ENCODE measurements at regions not wholly inside any gene's neighbourhood (a gene's known extent, or its start where the extent isn't known, plus 50 kb on each side); places are given as distances from the start of the nearest gene placed in this dataset.
A peak's percentile ranks its signal among the peaks of the same experiment; 100 is the strongest.

- 42 to 52% methylated on average over 6 of the region's 6 CpGs for WGBS, 2 donors
- DNase-seq, result no peak
- intact Hi-C loops (cut with DNase I), result no loop called here
- H3K36me3 ChIP-seq, result no peaks in the 10 kb centered on the region
- no peaks in the 10 kb centered on the region for H3K27me3 ChIP-seq
- H3K4me1 ChIP-seq, result peaks cover 0 to 4% (median 0%) of the 10 kb centered on the region in 4 donors
- H3K9me3 ChIP-seq, result no peaks in the 10 kb centered on the region
- no peak overlapping the region for H3K4me3 ChIP-seq
- peak overlapping the region; percentile 52 to 60 (median 55) for H3K27ac ChIP-seq
- TF ChIP-seq EP300 (IDR thresholded peaks at IDR 0.05), result peak in 1 of 4 donors; percentile 33
- TF ChIP-seq POLR2AphosphoS5 (IDR thresholded peaks at IDR 0.05), result peak in 1 of 4 donors; percentile 44
- no peak for TF ChIP-seq CTCF (IDR thresholded peaks at IDR 0.05)
- no peak for TF ChIP-seq POLR2A (IDR thresholded peaks at IDR 0.05)
Measured at GRCh38 chr2:145751629-145752028, 1231.7 kb upstream of the ZEB2 start.

- intact Hi-C loops (cut with DNase I), result no loop called here
Measured at GRCh38 chr2:145751155-145751554, 1231.2 kb upstream of the ZEB2 start.

GRCh38 chr2:145750612-145751011 is 1230.7 kb upstream of the ZEB2 start:
- intact Hi-C loops (cut with DNase I), result no loop called here
- H3K4me1 ChIP-seq, result peaks cover 0 to 4% (median 0%) of the 10 kb centered on the region in 4 donors
- WGBS, 2 donors, result 50 to 63% methylated on average over 4 of the region's 4 CpGs

More at GRCh38 chr2:145751155-145751554, 1231.2 kb upstream of the ZEB2 start:
- H3K27me3 ChIP-seq, result no peaks in the 10 kb centered on the region
- no peak for DNase-seq
- no peaks in the 10 kb centered on the region for H3K36me3 ChIP-seq
- H3K9me3 ChIP-seq, result no peaks in the 10 kb centered on the region
- WGBS, 2 donors, result 50 to 64% methylated on average over 1 of the region's 1 CpG
- no peak overlapping the region for H3K4me3 ChIP-seq
- H3K27ac ChIP-seq, result peak overlapping the region; percentile 29 to 56 (median 38)
- TF ChIP-seq CTCF (IDR thresholded peaks at IDR 0.05), result no peak
- no peak for TF ChIP-seq POLR2AphosphoS5 (IDR thresholded peaks at IDR 0.05)
- no peak for TF ChIP-seq EP300 (IDR thresholded peaks at IDR 0.05)
- no peak for TF ChIP-seq POLR2A (IDR thresholded peaks at IDR 0.05)
- peaks cover 0 to 4% (median 0%) of the 10 kb centered on the region in 4 donors for H3K4me1 ChIP-seq

GRCh38 chr2:145750144-145750543 is 1230.2 kb upstream of the ZEB2 start:
- H3K36me3 ChIP-seq, result no peaks in the 10 kb centered on the region
- TF ChIP-seq POLR2A (IDR thresholded peaks at IDR 0.05), result no peak
- no peak for TF ChIP-seq POLR2AphosphoS5 (IDR thresholded peaks at IDR 0.05)
- TF ChIP-seq EP300 (IDR thresholded peaks at IDR 0.05), result no peak
- no peak for TF ChIP-seq CTCF (IDR thresholded peaks at IDR 0.05)
- no peak overlapping the region for H3K27ac ChIP-seq
- intact Hi-C loops (cut with DNase I), result no loop called here
- H3K4me3 ChIP-seq, result no peak overlapping the region
- 19 to 47% methylated on average over 2 of the region's 2 CpGs for WGBS, 2 donors
- no peaks in the 10 kb centered on the region for H3K9me3 ChIP-seq
- H3K27me3 ChIP-seq, result no peaks in the 10 kb centered on the region
- no peak for DNase-seq
- H3K4me1 ChIP-seq, result peaks cover 0 to 4% (median 0%) of the 10 kb centered on the region in 4 donors

More at GRCh38 chr2:145750612-145751011, 1230.7 kb upstream of the ZEB2 start:
- no peak for TF ChIP-seq POLR2AphosphoS5 (IDR thresholded peaks at IDR 0.05)
- no peak for TF ChIP-seq CTCF (IDR thresholded peaks at IDR 0.05)
- TF ChIP-seq EP300 (IDR thresholded peaks at IDR 0.05), result no peak
- TF ChIP-seq POLR2A (IDR thresholded peaks at IDR 0.05), result no peak
- no peaks in the 10 kb centered on the region for H3K36me3 ChIP-seq
- no peak overlapping the region for H3K4me3 ChIP-seq
- DNase-seq, result no peak
- H3K9me3 ChIP-seq, result no peaks in the 10 kb centered on the region
- H3K27ac ChIP-seq, result no peak overlapping the region
- no peaks in the 10 kb centered on the region for H3K27me3 ChIP-seq

GRCh38 chr2:145749556-145749955 is 1229.6 kb upstream of the ZEB2 start:
- Histone ChIP-seq H3K27ac (no peak overlapping the region), H3K27me3 (no peaks in the 10 kb centered on the region), H3K4me3 (no peak overlapping the region), H3K36me3 (no peaks in the 10 kb centered on the region), H3K9me3 (no peaks in the 10 kb centered on the region), H3K4me1 (peaks cover 0 to 4% (median 0%) of the 10 kb centered on the region in 4 donors)
- WGBS, 2 donors, result 72 to 81% methylated on average over 1 of the region's 1 CpG
- no peak for DNase-seq
- TF ChIP-seq CTCF (IDR thresholded peaks at IDR 0.05), result no peak
- no peak for TF ChIP-seq EP300 (IDR thresholded peaks at IDR 0.05)
- no peak for TF ChIP-seq POLR2AphosphoS5 (IDR thresholded peaks at IDR 0.05)
- TF ChIP-seq POLR2A (IDR thresholded peaks at IDR 0.05), result no peak
- intact Hi-C loops (cut with DNase I), result no loop called here

Data from sigmoid colon (tissue), 6 donors.